ENCODE measurements at regions not wholly inside any gene's neighbourhood (a gene's known extent, or its start where the extent isn't known, plus 50 kb on each side); places are given as distances from the start of the nearest gene placed in this dataset.

DNA sequence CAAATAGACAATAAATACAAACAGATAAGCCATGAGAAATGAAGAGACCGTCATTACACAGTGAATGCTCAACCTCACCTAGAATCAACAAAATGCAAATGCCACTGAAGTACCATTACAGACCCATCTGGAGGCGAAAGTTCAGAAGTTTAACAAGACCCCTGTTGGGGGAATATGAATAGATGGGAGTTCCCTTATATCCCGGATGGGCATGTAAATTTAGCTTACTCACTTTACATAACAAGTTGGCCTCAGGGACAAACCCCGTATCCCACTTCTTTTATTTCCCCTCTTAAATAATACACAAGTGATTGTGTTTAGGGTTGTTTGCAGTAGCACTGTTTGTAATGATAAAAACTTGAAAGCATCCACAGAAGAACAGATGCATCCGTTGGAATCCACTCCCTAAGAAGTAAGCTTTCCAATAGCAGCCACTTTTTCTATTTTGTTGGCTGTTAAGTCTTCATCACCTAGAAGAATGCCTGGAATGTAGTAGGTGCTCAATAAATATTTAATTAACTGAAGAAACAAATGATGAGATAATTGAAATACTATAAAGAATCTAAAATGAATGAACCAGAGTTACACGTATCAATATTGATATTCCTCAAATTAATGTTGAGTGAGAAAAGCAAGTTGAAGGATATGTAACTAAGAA lies 1076.3 kb upstream of the TENM3 start:
- FAIRE-seq = no peak

GRCh38 chr4:181168011-181168805 lies 1075.0 kb upstream of the TENM3 start:
- FAIRE-seq = no peak

DNA sequence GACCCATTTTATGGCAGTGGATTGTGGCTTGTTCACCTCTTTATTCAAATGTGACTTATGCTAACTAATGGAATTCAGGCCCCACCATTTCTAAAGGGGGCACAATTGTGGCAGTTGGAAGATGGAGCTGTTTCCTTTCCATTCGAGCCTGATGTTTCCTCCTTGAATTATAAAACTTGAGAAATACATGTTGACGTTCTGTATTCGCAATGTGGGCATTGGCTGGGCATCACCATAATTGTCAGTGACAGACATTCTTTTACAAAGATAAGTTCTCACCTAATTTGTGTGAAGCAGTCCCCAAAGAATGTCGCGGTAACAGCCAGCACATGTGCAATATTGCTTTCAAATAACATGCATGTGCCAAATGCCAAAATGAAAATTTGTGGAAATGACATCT lies 1070.2 kb upstream of the TENM3 start:
- no peak for FAIRE-seq

- FAIRE-seq = no peak
Measured at GRCh38 chr4:181176306-181176705, 1066.9 kb upstream of the TENM3 start.

DNA sequence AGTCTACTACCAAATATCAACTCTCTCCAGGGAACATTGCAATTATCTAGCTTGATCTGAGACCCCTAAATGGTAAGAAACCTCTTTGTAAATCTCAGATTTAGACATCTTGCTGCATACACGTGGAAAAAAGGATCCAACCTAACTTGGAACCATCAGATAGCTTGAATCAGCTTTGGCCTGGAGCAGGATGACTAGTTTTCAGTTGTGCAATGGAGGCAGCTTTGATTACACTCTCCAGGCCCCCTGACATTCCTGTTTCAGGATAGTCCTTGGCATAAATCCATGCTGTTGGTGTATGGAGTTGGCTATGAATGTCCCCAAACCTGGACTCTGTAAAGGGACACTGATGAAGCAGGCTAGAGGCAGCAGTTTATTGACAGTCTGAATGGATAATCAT lies 1061.9 kb upstream of the TENM3 start:
- FAIRE-seq = no peak

- FAIRE-seq = no peak
Measured at GRCh38 chr4:181189751-181190150, 1053.5 kb upstream of the TENM3 start.

- FAIRE-seq = no peak
Measured at GRCh38 chr4:181193131-181193930, 1049.9 kb upstream of the TENM3 start.

GRCh38 chr4:181194096-181194495 lies 1049.1 kb upstream of the TENM3 start:
- no peak for FAIRE-seq

- no peak for FAIRE-seq
Measured at GRCh38 chr4:181200076-181200475, 1043.1 kb upstream of the TENM3 start.

DNA sequence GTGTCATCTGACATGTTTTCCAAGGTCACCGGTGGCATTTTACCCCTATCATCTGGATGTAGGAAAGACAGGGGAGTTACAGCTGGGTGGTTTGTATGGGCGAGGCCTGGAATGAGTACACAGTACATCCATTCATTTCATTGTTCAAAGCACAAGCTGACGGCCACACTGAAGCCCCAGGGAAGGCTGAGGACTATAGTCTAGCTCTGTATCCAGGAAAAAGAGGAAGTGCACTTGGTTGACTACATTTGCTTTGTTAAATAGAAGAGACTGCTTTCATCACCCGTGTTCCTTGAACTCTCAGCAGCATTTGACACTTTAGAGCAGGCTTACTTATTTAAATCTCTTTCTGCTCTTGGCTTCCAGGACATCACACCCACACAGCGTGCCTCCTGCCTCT lies 1041.0 kb upstream of the TENM3 start:
- FAIRE-seq = no peak

DNA sequence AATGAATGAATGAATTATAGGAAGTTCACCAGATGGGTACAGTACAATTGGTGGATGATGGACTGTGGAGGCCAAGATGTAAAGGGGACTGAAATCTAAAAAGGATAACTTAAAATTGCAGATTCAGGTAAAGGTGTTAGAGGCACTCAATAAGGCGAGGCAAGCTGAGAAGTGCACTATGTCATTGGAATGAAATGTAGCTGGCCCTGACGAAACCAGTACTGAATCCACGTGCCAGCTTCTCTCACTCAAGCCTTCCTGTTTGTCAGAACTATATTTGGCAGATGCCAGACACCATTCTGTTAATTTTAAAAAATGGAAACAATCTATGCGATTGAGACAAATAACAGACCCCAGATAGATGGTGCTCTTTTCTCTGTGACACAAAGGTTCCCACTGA lies 1039.1 kb upstream of the TENM3 start:
- no peak for FAIRE-seq

DNA sequence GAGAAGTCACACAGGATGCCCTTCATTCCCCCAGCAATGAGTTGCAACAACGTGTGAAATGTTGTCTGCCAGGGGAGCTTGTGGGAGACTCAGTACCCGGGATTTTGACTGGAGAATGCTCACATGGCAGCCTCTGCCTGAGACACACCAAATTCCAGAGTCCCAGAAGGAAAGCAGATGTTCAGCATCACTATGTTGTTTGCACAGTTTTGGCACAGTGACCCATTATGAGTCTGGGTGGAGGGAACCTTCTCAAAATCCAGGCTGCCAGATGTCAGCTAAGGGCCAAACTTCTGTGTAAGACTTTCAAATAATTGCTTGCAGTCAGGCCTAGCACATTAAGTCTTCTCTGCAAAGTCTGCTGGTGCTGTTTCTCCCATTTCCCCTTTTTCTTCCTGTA lies 1029.7 kb upstream of the TENM3 start:
- no peak for FAIRE-seq

DNA sequence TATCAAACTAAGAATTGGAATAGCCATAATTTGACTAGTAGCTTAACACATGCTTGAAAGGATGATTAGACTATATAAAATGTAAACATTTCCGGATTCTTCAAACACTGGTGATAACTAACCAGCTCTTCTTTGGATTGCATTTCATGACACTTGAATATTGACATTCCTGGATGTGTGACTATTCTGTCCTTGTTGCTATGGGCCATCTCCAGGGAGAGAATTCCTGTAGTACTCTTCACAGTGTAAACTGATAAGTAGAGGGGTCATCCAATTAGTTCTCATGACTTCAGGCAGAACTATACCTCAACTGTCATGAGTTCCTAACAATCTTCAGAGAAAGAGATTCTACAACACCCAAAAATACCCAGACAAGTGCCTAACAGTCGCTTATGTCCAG lies 1026.7 kb upstream of the TENM3 start:
- FAIRE-seq = no peak

DNA sequence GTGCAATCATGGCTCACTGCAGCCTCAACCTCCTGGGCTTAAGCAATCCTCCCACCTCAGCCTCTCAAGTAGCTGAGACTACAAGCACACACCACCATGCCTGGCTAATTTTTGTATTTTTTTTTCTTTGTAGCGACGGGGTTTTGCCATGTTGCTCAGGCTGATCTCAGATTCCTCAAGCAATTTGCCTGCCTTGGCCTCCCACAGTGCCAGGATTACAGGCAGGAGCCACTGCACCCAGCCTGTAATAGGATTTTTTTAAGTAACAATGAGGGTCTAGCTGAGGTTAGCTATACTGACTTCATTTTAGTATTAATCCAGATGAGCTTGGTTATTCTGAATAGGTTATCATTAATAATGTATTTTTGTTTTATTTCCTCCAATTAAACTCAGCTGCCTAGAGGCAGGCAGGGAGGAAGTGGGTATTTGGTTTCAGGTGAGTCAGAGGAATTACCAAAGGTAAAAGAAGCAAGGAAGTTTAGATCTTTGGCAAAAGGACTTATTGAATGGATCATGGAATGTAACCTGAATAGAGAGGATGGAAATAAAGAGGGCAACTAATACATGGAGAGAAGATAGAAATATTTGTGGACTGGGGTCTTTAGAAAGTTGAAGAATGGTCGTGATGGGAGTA lies 1023.3 kb upstream of the TENM3 start:
- FAIRE-seq = no peak

- no peak for FAIRE-seq
Measured at GRCh38 chr4:181224852-181225251, 1018.4 kb upstream of the TENM3 start.

- FAIRE-seq = no peak
Measured at GRCh38 chr4:181225616-181226261, 1017.5 kb upstream of the TENM3 start.

DNA sequence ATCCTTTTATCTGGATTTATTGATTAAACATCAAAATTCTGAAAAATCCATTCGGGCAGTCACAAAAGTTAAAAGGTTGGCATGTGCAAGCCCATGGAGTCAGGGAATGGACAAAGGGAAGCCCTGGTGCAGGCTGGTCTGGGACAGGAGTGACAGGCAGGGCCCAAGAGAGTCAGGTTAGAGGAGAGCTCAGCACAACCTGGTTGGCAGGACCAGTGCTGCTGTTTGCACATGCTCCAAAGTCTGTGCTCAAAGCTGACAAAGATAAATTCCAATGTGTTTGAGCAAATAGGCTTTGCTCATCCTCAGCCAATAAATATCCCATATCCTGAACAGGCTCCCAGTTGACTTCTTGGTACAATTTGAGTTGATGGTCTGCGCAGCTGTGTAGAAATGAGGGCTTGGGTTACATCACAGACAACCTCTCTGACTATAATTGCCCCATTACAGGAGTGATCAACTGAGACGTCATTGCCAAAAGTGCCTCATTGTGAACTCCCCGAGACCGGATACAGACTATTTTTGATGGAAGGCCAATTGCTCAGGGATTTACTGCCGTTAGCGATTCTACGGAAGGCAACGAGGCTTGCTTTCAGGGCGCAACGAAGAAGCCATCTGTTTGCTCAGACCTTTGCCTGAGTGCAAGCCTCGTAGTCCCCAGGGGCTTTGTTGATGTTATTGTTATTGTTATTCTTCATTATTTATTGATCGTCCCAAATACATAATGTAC lies 1008.1 kb upstream of the TENM3 start:
- FAIRE-seq = no peak

- no peak for FAIRE-seq
Measured at GRCh38 chr4:181245326-181245725, 997.9 kb upstream of the TENM3 start.

GRCh38 chr4:181249031-181249430 lies 994.2 kb upstream of the TENM3 start:
- FAIRE-seq = no peak

GRCh38 chr4:181254771-181255170 lies 988.4 kb upstream of the TENM3 start:
- no peak for FAIRE-seq

DNA sequence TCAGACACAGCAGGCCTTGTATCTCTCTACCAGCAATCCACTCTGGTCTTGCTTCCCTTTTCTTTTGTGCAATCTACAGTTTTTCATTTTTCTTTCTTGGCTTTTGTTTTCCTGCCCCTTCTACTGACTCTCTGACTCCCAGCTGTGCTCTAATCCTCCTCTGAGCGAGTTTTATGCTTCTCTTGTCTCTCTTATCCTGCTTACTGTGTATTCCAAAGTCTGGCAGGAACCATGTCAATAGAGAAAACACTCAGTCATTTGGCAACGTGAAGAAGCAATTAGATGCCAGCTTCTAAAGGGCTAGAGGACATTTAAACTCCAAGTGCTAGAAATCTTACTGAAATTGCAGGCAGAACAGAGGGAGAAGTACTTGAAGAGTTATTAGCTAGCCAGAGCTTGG lies 984.6 kb upstream of the TENM3 start:
- FAIRE-seq = no peak
